OCI-LY3 (cell line): ENCODE measurements at regions not wholly inside any gene's neighbourhood (a gene's known extent, or its start where the extent isn't known, plus 50 kb on each side); places are given as distances from the start of the nearest gene placed in this dataset.

Source experiments
- H2AFZ ChIP-seq: fragments of 200-600, 300-600 bp; shearing (Covaris generic); 2 replicates; pipeline ENCODE4 v1.6.0; 2014; ENCODE audit warnings: antibody characterized with exemption, low read depth, low read length
- H3K27ac ChIP-seq: fragments of 200-600, 300-600 bp; sonication (generic); 2 replicates; pipeline ENCODE4 v1.5.1; 2014; ENCODE audit warnings: mild to moderate bottlenecking, low read length, moderate library complexity, mixed read lengths
- H3K27me3 ChIP-seq: fragments of 200-600, 300-600 bp; sonication (generic); 2 replicates; pipeline ENCODE4 v1.6.1; 2014; ENCODE audit warnings: low read depth, low read length, mixed read lengths
- H3K36me3 ChIP-seq: fragments of 200-600, 300-600 bp; sonication (generic); replicated peaks from 2 replicates; pipeline ENCODE3; 2014; ENCODE audit warnings: low read depth, low read length, mixed read lengths
- H3K4me1 ChIP-seq: fragments of 300-600, 200-600 bp; sonication (generic); 2 replicates; pipeline ENCODE4 v1.6.1; 2014; ENCODE audit warnings: low read length, mixed read lengths
- H3K4me2 ChIP-seq: fragments of 200-600, 300-600 bp; sonication (generic); 2 replicates; pipeline ENCODE4 v1.6.1; 2014; ENCODE audit warnings: low read length, mixed read lengths
- H3K4me3 ChIP-seq: fragments of 300-600, 200-600 bp; sonication (generic); 2 replicates; pipeline ENCODE4 v1.5.1; 2014; ENCODE audit warnings: antibody characterized with exemption, mild to moderate bottlenecking, low read length, moderate library complexity
- H3K79me2 ChIP-seq: fragments of 300-600, 200-600 bp; shearing (Covaris generic); 2 replicates; pipeline ENCODE4 v1.6.1; 2014; ENCODE audit warnings: mild to moderate bottlenecking, low read length, mixed read lengths
- H3K9ac ChIP-seq: fragments of 300-600, 200-600 bp; shearing (Covaris generic); 2 replicates; pipeline ENCODE4 v1.6.0; 2014; ENCODE audit warnings: mild to moderate bottlenecking, low read length, moderate library complexity
- H3K9me3 ChIP-seq: fragments of 200-600, 300-600 bp; shearing (Covaris generic); 2 replicates; pipeline ENCODE4 v1.6.1; 2014; ENCODE audit warnings: low read length, mixed read lengths; ENCODE audit not compliant: insufficient read depth
- H4K20me1 ChIP-seq: fragments of 200-600, 300-600 bp; sonication (generic); 2 replicates; pipeline ENCODE4 v1.6.1; 2016; ENCODE audit warnings: low read length, mixed read lengths; ENCODE audit not compliant: insufficient read depth
- EZH2phosphoT487 ChIP-seq: fragments of 200-600 bp; shearing (Covaris generic); IDR thresholded peaks from 2 replicates; pipeline ENCODE4 v1.6.1; 2018; ENCODE audit warnings: antibody characterized with exemption, mixed run types, low read depth
- TF ChIP-seq, protein P1 (sequence below): fragments of 200-600, 300-600 bp; sonication (generic); IDR thresholded peaks from 2 replicates; pipeline ENCODE4 v1.5.1; 2014; ENCODE audit warnings: antibody characterized with exemption, low read length, low read depth

DNA sequence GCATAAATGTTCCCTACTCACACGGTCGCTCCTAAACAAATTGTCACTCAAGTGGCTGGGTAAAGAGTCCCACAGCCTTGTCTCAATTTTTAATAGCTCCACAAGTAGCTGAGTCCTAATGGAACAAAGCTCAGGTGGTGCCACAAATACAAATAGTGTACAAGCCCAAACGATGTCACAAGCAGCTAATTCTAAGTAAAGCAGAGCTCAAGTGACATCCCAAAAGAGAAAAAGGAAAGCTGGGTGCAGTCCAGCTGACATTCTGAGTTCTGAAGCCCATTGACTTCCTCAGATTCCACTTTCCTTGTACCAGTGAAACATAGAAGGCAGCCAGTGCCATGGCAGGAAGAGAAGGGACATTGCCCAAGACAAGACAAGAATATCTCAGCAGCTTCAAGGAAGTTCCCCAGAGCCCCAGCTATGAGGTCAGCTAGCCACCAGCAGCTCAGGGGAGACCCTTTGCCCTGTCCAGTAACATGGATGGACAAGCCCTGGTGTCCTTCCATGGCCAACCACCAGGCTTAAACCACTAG lies 231.2 kb upstream of the SGCD start:
- Histone ChIP-seq H3K9me3 (no peaks in the 10 kb centered on the region), H4K20me1 (no peaks in the 10 kb centered on the region), H3K4me1 (no peaks in the 10 kb centered on the region), H3K9ac (no peak overlapping the region), H3K4me2 (no peak overlapping the region), H3K4me3 (no peak overlapping the region), H3K27ac (no peak overlapping the region), H2AFZ (no peak overlapping the region), H3K36me3 (no peaks in the 10 kb centered on the region), H3K79me2 (no peaks in the 10 kb centered on the region), H3K27me3 (no peaks in the 10 kb centered on the region)
- TF ChIP-seq, protein P1, sequence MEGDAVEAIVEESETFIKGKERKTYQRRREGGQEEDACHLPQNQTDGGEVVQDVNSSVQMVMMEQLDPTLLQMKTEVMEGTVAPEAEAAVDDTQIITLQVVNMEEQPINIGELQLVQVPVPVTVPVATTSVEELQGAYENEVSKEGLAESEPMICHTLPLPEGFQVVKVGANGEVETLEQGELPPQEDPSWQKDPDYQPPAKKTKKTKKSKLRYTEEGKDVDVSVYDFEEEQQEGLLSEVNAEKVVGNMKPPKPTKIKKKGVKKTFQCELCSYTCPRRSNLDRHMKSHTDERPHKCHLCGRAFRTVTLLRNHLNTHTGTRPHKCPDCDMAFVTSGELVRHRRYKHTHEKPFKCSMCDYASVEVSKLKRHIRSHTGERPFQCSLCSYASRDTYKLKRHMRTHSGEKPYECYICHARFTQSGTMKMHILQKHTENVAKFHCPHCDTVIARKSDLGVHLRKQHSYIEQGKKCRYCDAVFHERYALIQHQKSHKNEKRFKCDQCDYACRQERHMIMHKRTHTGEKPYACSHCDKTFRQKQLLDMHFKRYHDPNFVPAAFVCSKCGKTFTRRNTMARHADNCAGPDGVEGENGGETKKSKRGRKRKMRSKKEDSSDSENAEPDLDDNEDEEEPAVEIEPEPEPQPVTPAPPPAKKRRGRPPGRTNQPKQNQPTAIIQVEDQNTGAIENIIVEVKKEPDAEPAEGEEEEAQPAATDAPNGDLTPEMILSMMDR = no peak

GRCh38 chr5:156096259-156096658 lies 230.7 kb upstream of the SGCD start:
- no peak overlapping the region for H3K27ac ChIP-seq
- TF ChIP-seq EZH2phosphoT487 = no peak
- TF ChIP-seq, protein P1 = no peak
- no peaks in the 10 kb centered on the region for H3K79me2 ChIP-seq
- no peaks in the 10 kb centered on the region for H3K4me1 ChIP-seq
- no peaks in the 10 kb centered on the region for H4K20me1 ChIP-seq
- H3K9ac ChIP-seq = no peak overlapping the region
- no peaks in the 10 kb centered on the region for H3K27me3 ChIP-seq
- H3K4me3 ChIP-seq = no peak overlapping the region
- no peak overlapping the region for H3K4me2 ChIP-seq
- H2AFZ ChIP-seq = no peak overlapping the region
- H3K36me3 ChIP-seq = no peaks in the 10 kb centered on the region
- H3K9me3 ChIP-seq = no peaks in the 10 kb centered on the region

DNA sequence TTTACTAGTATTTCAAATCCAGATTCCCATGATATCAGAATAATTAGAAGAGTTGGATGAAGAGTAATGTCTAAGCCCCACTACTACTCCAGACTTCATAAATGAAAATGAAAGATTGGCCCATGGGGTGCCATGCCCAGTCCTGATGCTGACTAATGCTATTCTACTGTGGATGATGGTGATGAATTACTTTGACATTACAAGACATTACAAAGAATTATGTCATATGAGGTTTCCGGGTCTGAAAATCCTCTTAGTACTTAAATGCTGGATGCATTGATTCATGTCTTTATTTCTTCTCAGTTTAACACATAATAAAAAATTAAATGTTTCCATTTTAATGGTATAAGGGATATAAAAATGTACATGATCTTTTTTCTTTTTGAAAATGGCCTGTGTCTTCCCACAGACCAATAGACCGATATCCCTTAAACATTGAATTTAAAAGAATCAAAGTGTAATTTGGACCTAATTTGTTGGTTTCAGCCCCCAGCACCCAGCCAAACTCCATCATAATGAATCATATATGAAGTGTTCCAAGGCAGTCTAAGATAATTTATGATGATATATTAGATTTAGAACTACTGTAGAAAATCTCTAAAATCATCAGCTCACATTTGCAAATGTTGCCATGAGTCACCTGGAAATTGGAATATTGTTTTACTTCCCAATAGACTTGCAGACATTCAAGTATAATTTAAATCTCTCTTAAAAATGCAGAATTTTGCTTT lies 223.6 kb upstream of the SGCD start:
- Histone ChIP-seq H3K27ac (no peak overlapping the region), H3K27me3 (no peaks in the 10 kb centered on the region), H3K9ac (no peak overlapping the region), H3K4me1 (no peaks in the 10 kb centered on the region), H3K9me3 (no peaks in the 10 kb centered on the region), H3K4me3 (no peak overlapping the region), H3K4me2 (no peak overlapping the region), H3K79me2 (no peaks in the 10 kb centered on the region), H4K20me1 (no peaks in the 10 kb centered on the region), H3K36me3 (no peaks in the 10 kb centered on the region), H2AFZ (no peak overlapping the region)
- TF ChIP-seq EZH2phosphoT487 = no peak
- TF ChIP-seq, protein P1 = no peak

DNA sequence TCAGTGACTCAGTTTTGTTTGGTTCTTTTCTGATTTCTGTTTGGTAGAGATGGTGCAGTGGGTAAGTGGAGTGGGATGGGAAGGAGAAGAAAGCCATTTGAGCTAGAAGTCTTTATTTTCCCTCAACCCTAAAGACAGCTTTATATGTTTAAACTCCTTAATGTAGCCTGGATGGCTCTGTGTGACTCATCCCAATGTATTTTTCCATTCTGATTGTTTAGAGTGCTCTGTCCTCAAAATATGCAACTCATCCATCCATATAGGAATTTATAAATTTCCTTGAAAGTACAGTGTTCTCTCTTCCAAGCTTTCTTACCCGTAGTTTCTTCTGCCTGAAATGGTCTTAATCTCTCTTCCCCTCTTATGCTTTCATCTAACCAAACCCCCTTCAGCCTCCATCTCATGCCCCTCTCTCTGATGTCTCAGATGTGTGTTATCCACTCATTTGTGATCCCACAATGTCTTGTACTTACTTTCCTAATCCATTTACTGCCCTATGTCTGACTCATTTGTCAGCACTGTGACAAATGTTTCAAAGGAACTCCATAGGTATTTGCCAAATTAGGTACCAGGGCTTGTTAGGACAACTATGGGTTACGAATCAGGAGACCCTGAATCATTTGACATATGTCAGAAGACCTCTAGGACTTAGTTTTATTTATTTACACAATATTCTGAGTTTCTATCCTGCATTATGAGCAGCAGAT lies 217.5 kb upstream of the SGCD start:
- Histone ChIP-seq H3K36me3 (no peaks in the 10 kb centered on the region), H3K4me1 (no peaks in the 10 kb centered on the region), H2AFZ (no peak overlapping the region), H3K27ac (no peak overlapping the region), H3K9ac (no peak overlapping the region), H3K9me3 (no peaks in the 10 kb centered on the region), H3K4me3 (no peak overlapping the region), H3K79me2 (no peaks in the 10 kb centered on the region), H3K27me3 (no peaks in the 10 kb centered on the region), H4K20me1 (no peaks in the 10 kb centered on the region), H3K4me2 (no peak overlapping the region)
- no peak for TF ChIP-seq EZH2phosphoT487
- TF ChIP-seq, protein P1 = no peak
